Activated CD4-positive, alpha-beta T cell treated with anti-CD3 and anti-CD28 coated beads for 36 hours (primary cell): ENCODE measurements at regions not wholly inside any gene's neighbourhood (a gene's known extent, or its start where the extent isn't known, plus 50 kb on each side); places are given as distances from the start of the nearest gene placed in this dataset.

Source experiments
- ATAC-seq: fragments of 200-7000 bp; cut with Tn5 transposase; one replicate; pipeline ENCODE4 v1.10.0; 2021; ENCODE audit warnings: mild to moderate bottlenecking, moderate library complexity
- CTCF ChIA-PET: fragments of 350-600 bp; sonication (Branson Sonifier 250); formaldehyde crosslinking; loops from one replicate; lab custom pipeline; 2021; ENCODE audit warnings: antibody characterized with exemption; lab: Charles Lee
- POLR2A ChIA-PET: fragments of 350-600 bp; sonication (Branson Sonifier 250); formaldehyde crosslinking; loops from one replicate; lab custom pipeline; 2021; ENCODE audit warnings: antibody characterized with exemption, inconsistent platforms; lab: Charles Lee
- DNase-seq: peaks from one replicate; pipeline ENCODE4 v3.0.0-alpha.2; 2020
- H3K27ac Mint-ChIP-seq: one replicate; pipeline ENCODE4 v1.8.0; 2021; ENCODE audit warnings: mixed read lengths
- H3K27me3 Mint-ChIP-seq: one replicate; pipeline ENCODE4 v1.8.0; 2021; ENCODE audit warnings: mixed read lengths
- H3K36me3 Mint-ChIP-seq: one replicate; pipeline ENCODE4 v1.8.0; 2021; ENCODE audit warnings: low read depth, mixed read lengths
- H3K4me1 Mint-ChIP-seq: one replicate; pipeline ENCODE4 v1.8.0; 2021; ENCODE audit warnings: mixed read lengths
- H3K4me3 Mint-ChIP-seq: one replicate; pipeline ENCODE4 v1.8.0; 2021; ENCODE audit warnings: mild to moderate bottlenecking, moderate library complexity, mixed read lengths
- H3K9me3 Mint-ChIP-seq: one replicate; pipeline ENCODE4 v1.8.0; 2021; ENCODE audit warnings: low read depth, mixed read lengths
- intact Hi-C, 2 experiments: fragments of 100-400 bp; cut with DNase I in 1 of 2; cut with micrococcal nuclease in 1 of 2; formaldehyde crosslinking; loops; one replicate each; pipeline versions ENCODE4 v1.14.2 to v1.15.1; 2022 to 2024; cut with DNase I, micrococcal nuclease

- ChIA-PET POLR2A (no interaction called here), CTCF (interaction anchor here (0.6 kb wide), 1 partner anchor 291 kb away, joined by 3 read pairs; no protein-coding TSS in a partner anchor)
- Mint-ChIP-seq H3K27me3 (no peaks in the 10 kb centered on the region), H3K4me3 (no peak overlapping the region), H3K36me3 (no peaks in the 10 kb centered on the region), H3K9me3 (peaks cover 2% of the 10 kb centered on the region), H3K27ac (no peak overlapping the region), H3K4me1 (peaks cover 38% of the 10 kb centered on the region)
- ATAC-seq (peak; percentile 45), DNase-seq (no peak)
- intact Hi-C loops, result loop anchor here in 1 of 2 experiments (10.0 kb wide), 1 partner anchor 484 kb away; the partner anchor contains the start of genes FOXA1 and TTC6
These were observed 128.4 kb upstream of the SSTR1 start for GRCh38 chr14:38079268-38079667.

DNA sequence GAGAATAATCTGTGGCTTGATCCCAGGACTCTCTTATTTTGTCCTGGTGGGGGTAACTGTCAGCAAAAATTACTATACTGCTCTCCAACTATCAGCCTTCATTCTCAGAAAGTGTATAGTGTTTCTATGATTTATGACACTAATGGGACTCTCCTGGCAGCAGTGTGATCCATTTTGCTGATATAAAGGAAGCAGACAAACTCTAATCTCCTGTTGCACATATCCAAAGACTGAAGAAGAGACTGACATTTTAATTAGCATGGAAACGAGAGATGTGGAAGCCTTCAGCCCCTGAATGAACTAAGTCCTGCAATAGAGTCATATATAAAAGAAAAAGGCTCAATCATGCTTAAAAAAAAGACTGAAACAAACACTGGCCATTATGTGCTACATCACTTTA, 127.8 kb upstream of the SSTR1 start:
- Mint-ChIP-seq H3K4me3 (no peak overlapping the region), H3K9me3 (peaks cover 2% of the 10 kb centered on the region), H3K27ac (no peak overlapping the region), H3K4me1 (peaks cover 32% of the 10 kb centered on the region), H3K36me3 (no peaks in the 10 kb centered on the region), H3K27me3 (no peaks in the 10 kb centered on the region)
- ChIA-PET CTCF (no interaction called here), POLR2A (no interaction called here)
- DNase-seq, result no peak
- ATAC-seq, result no peak
- intact Hi-C loops, result loop anchor here in 1 of 2 experiments (10.0 kb wide), 1 partner anchor 485 kb away; the partner anchor contains the start of genes FOXA1 and TTC6

GRCh38 chr14:38080696-38081095, 127.0 kb upstream of the SSTR1 start:
- ChIA-PET POLR2A (no interaction called here), CTCF (interaction anchor here (0.7 kb wide), 1 partner anchor 658 kb away, joined by 5 read pairs; no protein-coding TSS in a partner anchor)
- Mint-ChIP-seq H3K27ac (no peak overlapping the region), H3K4me1 (peaks cover 29% of the 10 kb centered on the region), H3K4me3 (no peak overlapping the region), H3K36me3 (no peaks in the 10 kb centered on the region), H3K27me3 (no peaks in the 10 kb centered on the region), H3K9me3 (no peaks in the 10 kb centered on the region)
- no peak for DNase-seq
- ATAC-seq, result no peak
- intact Hi-C loops, result no loop called here

GRCh38 chr14:38083039-38083438, 124.7 kb upstream of the SSTR1 start:
- intact Hi-C loops, result no loop called here
- Mint-ChIP-seq H3K4me3 (no peak overlapping the region), H3K36me3 (no peaks in the 10 kb centered on the region), H3K9me3 (no peaks in the 10 kb centered on the region), H3K27me3 (no peaks in the 10 kb centered on the region), H3K4me1 (peaks cover 20% of the 10 kb centered on the region), H3K27ac (no peak overlapping the region)
- POLR2A ChIA-PET, result interaction anchor here (0.6 kb wide), 1 partner anchor 57 kb away, joined by 3 read pairs; no protein-coding TSS in a partner anchor
- DNase-seq (no peak), ATAC-seq (no peak)
- CTCF ChIA-PET, result no interaction called here

- intact Hi-C loops, result no loop called here
- Mint-ChIP-seq H3K27me3 (no peaks in the 10 kb centered on the region), H3K27ac (no peak overlapping the region), H3K36me3 (peaks cover 4% of the 10 kb centered on the region), H3K4me3 (no peak overlapping the region), H3K4me1 (no peaks in the 10 kb centered on the region), H3K9me3 (peaks cover 16% of the 10 kb centered on the region)
- ChIA-PET POLR2A (no interaction called here), CTCF (no interaction called here)
- ATAC-seq, result no peak
- no peak for DNase-seq
These were observed 118.6 kb upstream of the SSTR1 start for GRCh38 chr14:38089123-38089522.

DNA sequence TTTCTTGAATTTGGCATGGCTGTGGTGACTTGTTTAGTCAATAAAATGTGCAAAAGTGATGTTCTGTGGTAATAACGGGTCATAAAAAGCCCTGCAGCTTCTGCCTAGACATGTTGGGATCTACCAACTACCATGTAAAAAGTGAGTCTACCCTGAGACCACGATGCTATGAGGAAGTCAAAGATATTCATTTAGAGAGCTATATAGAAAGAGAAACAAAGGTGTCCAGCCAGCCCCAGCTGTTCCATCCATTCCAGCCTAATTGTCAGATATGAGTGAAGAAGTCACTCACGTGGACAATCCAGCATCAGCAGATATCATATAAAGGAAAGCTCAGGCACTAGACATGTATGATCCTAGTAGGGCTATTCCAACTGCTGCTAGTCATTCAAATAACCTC, 117.2 kb upstream of the SSTR1 start:
- H3K36me3 Mint-ChIP-seq, result peaks cover 4% of the 10 kb centered on the region
- ATAC-seq (no peak), DNase-seq (no peak)
- ChIA-PET POLR2A (no interaction called here), CTCF (interaction anchor here (0.5 kb wide), 1 partner anchor 40 kb away, joined by 3 read pairs; no protein-coding TSS in a partner anchor)
- no peak overlapping the region for H3K27ac Mint-ChIP-seq
- H3K4me1 Mint-ChIP-seq, result no peaks in the 10 kb centered on the region
- H3K27me3 Mint-ChIP-seq, result no peaks in the 10 kb centered on the region
- H3K4me3 Mint-ChIP-seq, result no peak overlapping the region
- intact Hi-C loops, result no loop called here
- peaks cover 23% of the 10 kb centered on the region for H3K9me3 Mint-ChIP-seq

DNA sequence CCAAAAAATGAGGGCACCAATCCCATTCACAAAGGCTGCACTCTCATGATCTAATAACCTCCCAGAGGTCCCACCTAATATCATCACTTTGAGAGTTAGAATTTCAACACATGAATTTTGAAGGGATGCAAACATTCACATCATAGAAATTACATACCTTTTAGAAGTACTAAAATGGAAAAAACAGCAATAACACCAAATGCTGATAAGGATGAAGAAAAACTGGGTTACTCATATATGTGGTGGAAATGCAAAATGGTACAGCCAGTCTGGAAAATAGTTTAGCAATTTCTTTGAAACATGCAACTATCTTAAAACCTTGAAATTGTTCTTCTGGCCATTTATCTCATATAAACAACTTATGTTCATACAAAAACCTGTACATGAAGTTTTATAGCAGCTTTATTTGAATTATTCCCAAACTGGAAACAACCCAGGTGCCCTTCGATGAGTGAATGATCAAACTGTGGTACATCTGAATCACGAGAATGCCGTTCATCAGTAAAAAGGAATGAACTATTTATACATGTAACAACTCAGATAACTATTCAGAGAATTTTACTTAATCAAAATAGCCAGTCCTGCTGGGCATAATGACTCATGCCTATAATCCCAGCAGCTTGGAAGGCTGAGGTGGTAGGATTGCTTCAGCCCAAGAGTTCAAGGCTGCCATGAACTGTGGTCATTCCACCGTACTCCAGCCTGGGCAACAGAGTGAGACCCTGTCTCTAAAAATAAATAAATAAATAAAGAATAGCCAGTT, 109.4 kb upstream of the SSTR1 start:
- H3K36me3 Mint-ChIP-seq, result peaks cover 4% of the 10 kb centered on the region
- CTCF ChIA-PET, result no interaction called here
- peaks cover 20% of the 10 kb centered on the region for H3K9me3 Mint-ChIP-seq
- intact Hi-C loops, result no loop called here
- H3K27me3 Mint-ChIP-seq, result no peaks in the 10 kb centered on the region
- no peak overlapping the region for H3K27ac Mint-ChIP-seq
- no peak for ATAC-seq
- H3K4me3 Mint-ChIP-seq, result no peak overlapping the region
- POLR2A ChIA-PET, result no interaction called here
- no peak for DNase-seq
- no peaks in the 10 kb centered on the region for H3K4me1 Mint-ChIP-seq

- ATAC-seq, result no peak
- Mint-ChIP-seq H3K4me3 (no peak overlapping the region), H3K27me3 (no peaks in the 10 kb centered on the region)
These were observed 106.0 kb upstream of the SSTR1 start for GRCh38 chr14:38101679-38102078.

GRCh38 chr14:38103542-38104225, 104.0 kb upstream of the SSTR1 start:
- intact Hi-C loops, result no loop called here
- POLR2A ChIA-PET, result no interaction called here
- CTCF ChIA-PET, result no interaction called here
- Mint-ChIP-seq H3K9me3 (peaks cover 20% of the 10 kb centered on the region), H3K4me1 (peaks cover 12% of the 10 kb centered on the region), H3K27ac (no peak overlapping the region), H3K36me3 (peaks cover 4% of the 10 kb centered on the region), H3K4me3 (no peak overlapping the region), H3K27me3 (no peaks in the 10 kb centered on the region)
- ATAC-seq (no peak), DNase-seq (no peak)

More at GRCh38 chr14:38101679-38102078, 106.0 kb upstream of the SSTR1 start:
- ChIA-PET CTCF (no interaction called here), POLR2A (no interaction called here)
- DNase-seq, result no peak
- Mint-ChIP-seq H3K9me3 (peaks cover 15% of the 10 kb centered on the region), H3K36me3 (no peaks in the 10 kb centered on the region), H3K4me1 (peaks cover 4% of the 10 kb centered on the region), H3K27ac (no peak overlapping the region)
- intact Hi-C loops, result no loop called here

- ATAC-seq, result no peak
- intact Hi-C loops, result loop anchor here in 1 of 2 experiments (5.0 kb wide), 1 partner anchor 203 kb away; no protein-coding TSS in a partner anchor
- Mint-ChIP-seq H3K9me3 (peaks cover 17% of the 10 kb centered on the region), H3K27me3 (no peaks in the 10 kb centered on the region), H3K36me3 (peaks cover 4% of the 10 kb centered on the region), H3K4me3 (no peak overlapping the region), H3K4me1 (peaks cover 12% of the 10 kb centered on the region), H3K27ac (no peak overlapping the region)
- no peak for DNase-seq
- POLR2A ChIA-PET, result no interaction called here
- CTCF ChIA-PET, result no interaction called here
These were observed 102.5 kb upstream of the SSTR1 start for GRCh38 chr14:38105106-38105702.

DNA sequence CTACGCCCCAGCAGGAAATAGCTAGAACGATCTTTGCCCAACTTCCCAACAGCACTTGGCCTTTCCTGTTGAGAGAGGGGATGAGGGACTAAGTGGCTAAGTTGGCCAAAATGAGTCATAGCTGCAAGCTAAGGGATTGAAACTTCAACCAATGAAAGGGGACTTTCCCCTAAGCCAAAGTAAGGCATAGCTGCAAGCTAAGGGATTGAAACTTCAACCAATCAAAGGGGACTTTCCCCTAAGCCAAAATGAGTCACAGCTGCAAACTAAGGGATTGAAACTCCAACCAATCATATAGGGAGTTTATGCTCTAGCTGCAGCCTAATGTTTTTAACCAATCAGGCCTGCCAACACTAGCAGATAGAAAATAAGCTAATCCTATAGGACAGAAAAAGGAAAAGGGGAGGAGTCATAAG, 100.5 kb upstream of the SSTR1 start:
- DNase-seq (peak; percentile 4), ATAC-seq (peak; percentile 87)
- POLR2A ChIA-PET, result no interaction called here
- intact Hi-C loops, result loop anchor here (2.0 to 5.0 kb wide), 2 partner anchors 32 to 205 kb away; no protein-coding TSS in a partner anchor
- Mint-ChIP-seq H3K27me3 (no peaks in the 10 kb centered on the region), H3K36me3 (peaks cover 4% of the 10 kb centered on the region), H3K4me3 (no peak overlapping the region), H3K9me3 (peaks cover 15% of the 10 kb centered on the region), H3K27ac (no peak overlapping the region), H3K4me1 (peaks cover 12% of the 10 kb centered on the region)
- CTCF ChIA-PET, result interaction anchor here (0.9 to 1.0 kb wide), 2 partner anchors 18 to 19 kb away, joined by 3 read pairs; no protein-coding TSS in a partner anchor
